ENCODE measurements at regions not wholly inside any gene's neighbourhood (a gene's known extent, or its start where the extent isn't known, plus 50 kb on each side); places are given as distances from the start of the nearest gene placed in this dataset.

GRCh38 chr3:38978729-38979128 lies 73.0 kb downstream of the SCN11A start:
- H3K27ac ChIP-seq (ENCODE audit: poor library complexity, severe bottlenecking), result no peak overlapping the region
- H3K27me3 ChIP-seq (ENCODE audit: insufficient read depth, poor library complexity, severe bottlenecking), result no peaks in the 10 kb centered on the region
- no peaks in the 10 kb centered on the region for H3K36me3 ChIP-seq (ENCODE audit: low read depth)
- H3K9me3 ChIP-seq (ENCODE audit: severe bottlenecking), result no peaks in the 10 kb centered on the region
- H3K4me1 ChIP-seq (ENCODE audit: insufficient read depth, poor library complexity, severe bottlenecking), result no peaks in the 10 kb centered on the region
- no peak overlapping the region for H3K4me3 ChIP-seq (ENCODE audit: severe bottlenecking)
- ATAC-seq (ENCODE audit: low read depth) (no peak), DNase-seq (ENCODE audit: low spot score) (no peak)
- TF ChIP-seq CTCF (IDR thresholded peaks at IDR 0.05; ENCODE audit: poor library complexity, severe bottlenecking), result no peak

- no peaks in the 10 kb centered on the region for H3K4me1 ChIP-seq (ENCODE audit: insufficient read depth, poor library complexity, severe bottlenecking)
- H3K27me3 ChIP-seq (ENCODE audit: insufficient read depth, poor library complexity, severe bottlenecking), result no peaks in the 10 kb centered on the region
- TF ChIP-seq CTCF (IDR thresholded peaks at IDR 0.05; ENCODE audit: poor library complexity, severe bottlenecking), result no peak
- no peaks in the 10 kb centered on the region for H3K9me3 ChIP-seq (ENCODE audit: severe bottlenecking)
- H3K4me3 ChIP-seq (ENCODE audit: severe bottlenecking), result no peak overlapping the region
- H3K36me3 ChIP-seq (ENCODE audit: low read depth), result no peaks in the 10 kb centered on the region
- DNase-seq (ENCODE audit: low spot score) (no peak), ATAC-seq (ENCODE audit: low read depth) (no peak)
- no peak overlapping the region for H3K27ac ChIP-seq (ENCODE audit: poor library complexity, severe bottlenecking)
Measured at GRCh38 chr3:38970851-38971638, 80.7 kb downstream of the SCN11A start.

- no peak for TF ChIP-seq CTCF (IDR thresholded peaks at IDR 0.05; ENCODE audit: poor library complexity, severe bottlenecking)
- Histone ChIP-seq H3K27ac (ENCODE audit: poor library complexity, severe bottlenecking) (no peak overlapping the region), H3K9me3 (ENCODE audit: severe bottlenecking) (no peaks in the 10 kb centered on the region), H3K36me3 (ENCODE audit: low read depth) (no peaks in the 10 kb centered on the region), H3K4me3 (ENCODE audit: severe bottlenecking) (no peak overlapping the region), H3K4me1 (ENCODE audit: insufficient read depth, poor library complexity, severe bottlenecking) (no peaks in the 10 kb centered on the region), H3K27me3 (ENCODE audit: insufficient read depth, poor library complexity, severe bottlenecking) (no peaks in the 10 kb centered on the region)
- ATAC-seq (ENCODE audit: low read depth) (no peak), DNase-seq (ENCODE audit: low spot score) (no peak)
Measured at GRCh38 chr3:38969317-38970235, 82.2 kb downstream of the SCN11A start.

- ATAC-seq (ENCODE audit: low read depth), result no peak
Measured at GRCh38 chr3:38968891-38969290, 82.9 kb downstream of the SCN11A start.

More at GRCh38 chr3:38968891-38969290, 82.9 kb downstream of the SCN11A start:
- H3K27me3 ChIP-seq (ENCODE audit: insufficient read depth, poor library complexity, severe bottlenecking), result no peaks in the 10 kb centered on the region
- no peak for DNase-seq (ENCODE audit: low spot score)
- H3K36me3 ChIP-seq (ENCODE audit: low read depth), result no peaks in the 10 kb centered on the region
- TF ChIP-seq CTCF (IDR thresholded peaks at IDR 0.05; ENCODE audit: poor library complexity, severe bottlenecking), result no peak
- H3K4me3 ChIP-seq (ENCODE audit: severe bottlenecking), result no peak overlapping the region
- H3K9me3 ChIP-seq (ENCODE audit: severe bottlenecking), result no peaks in the 10 kb centered on the region
- no peaks in the 10 kb centered on the region for H3K4me1 ChIP-seq (ENCODE audit: insufficient read depth, poor library complexity, severe bottlenecking)
- H3K27ac ChIP-seq (ENCODE audit: poor library complexity, severe bottlenecking), result no peak overlapping the region

Measured in RWPE2 (cell line).